ENCODE measurements at regions not wholly inside any gene's neighbourhood (a gene's known extent, or its start where the extent isn't known, plus 50 kb on each side); places are given as distances from the start of the nearest gene placed in this dataset.
"Not testable (repeated sequence)": the region's sequence is repeated elsewhere in the genome, so short reads cannot be mapped to it uniquely, and the experiment has no call there.

GRCh38 chr10:85139124-85139523 is 810.7 kb downstream of the CCSER2 start:
- H3K4me3 ChIP-seq (ENCODE audit: low read depth, low read length), result no peak overlapping the region
- DNase-seq (ENCODE audit: low read depth), result no peak
- H3K27me3 ChIP-seq (ENCODE audit: control insufficient read depth, insufficient read depth, low read length), result no peaks in the 10 kb centered on the region
- ChIA-PET CTCF (no interaction called here), POLR2A (no interaction called here)
- TF ChIP-seq CTCF (IDR thresholded peaks at IDR 0.05; ENCODE audit: insufficient read depth, low read depth, low read length), result no peak
- no peaks in the 10 kb centered on the region for H3K36me3 ChIP-seq (ENCODE audit: control insufficient read depth, insufficient read depth, low read length)

DNA sequence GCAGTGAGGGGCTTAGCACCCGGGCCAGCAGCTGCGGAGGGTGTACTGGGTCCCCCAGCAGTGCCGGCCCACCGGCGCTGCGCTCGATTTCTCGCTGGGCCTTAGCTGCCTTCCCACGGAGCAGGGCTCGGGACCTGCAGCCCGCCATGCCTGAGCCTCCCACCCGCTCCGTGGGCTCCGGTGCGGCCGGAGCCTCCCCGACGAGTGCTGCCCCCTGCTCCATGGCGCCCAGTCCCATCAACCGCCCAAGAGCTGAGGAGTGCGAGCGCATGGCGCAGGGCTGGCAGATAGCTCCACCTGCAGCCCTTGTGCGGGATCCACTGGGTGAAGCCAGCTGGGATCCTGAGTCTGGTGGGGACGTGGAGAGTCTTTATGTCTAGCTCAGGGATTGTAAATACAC is 813.1 kb downstream of the CCSER2 start:
- H3K27me3 ChIP-seq (ENCODE audit: control insufficient read depth, insufficient read depth, low read length); H3K36me3 ChIP-seq (ENCODE audit: control insufficient read depth, insufficient read depth, low read length); H3K4me3 ChIP-seq (ENCODE audit: low read depth, low read length); DNase-seq (ENCODE audit: low read depth); CTCF ChIA-PET; POLR2A ChIA-PET: not testable (repeated sequence)

DNA sequence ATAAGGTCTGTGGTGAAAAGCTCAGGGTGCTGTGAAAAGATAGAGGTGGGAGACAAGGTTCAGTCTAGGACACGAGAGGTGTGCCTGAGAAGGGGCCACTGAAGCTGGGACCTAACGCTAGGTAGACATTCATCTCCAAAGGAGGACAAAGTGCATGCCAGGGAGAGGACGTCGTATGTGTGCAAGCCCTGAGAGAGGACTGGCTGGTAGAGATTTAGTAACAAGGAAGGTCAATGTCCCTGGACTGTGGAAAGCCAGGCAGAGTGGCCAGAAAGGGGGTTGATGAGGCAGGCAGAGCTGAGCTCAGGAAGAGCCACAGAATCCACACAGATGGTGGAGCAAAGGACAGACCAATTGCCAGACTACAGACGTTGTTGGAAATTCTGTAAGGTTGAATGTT is 817.6 kb downstream of the CCSER2 start:
- POLR2A ChIA-PET, result no interaction called here

GRCh38 chr10:85147346-85148250 is 819.2 kb downstream of the CCSER2 start:
- DNase-seq (ENCODE audit: low read depth), result no peak

More for the DNA sequence above, 817.6 kb downstream of the CCSER2 start:
- Histone ChIP-seq H3K27me3 (ENCODE audit: control insufficient read depth, insufficient read depth, low read length) (no peaks in the 10 kb centered on the region), H3K36me3 (ENCODE audit: control insufficient read depth, insufficient read depth, low read length) (no peaks in the 10 kb centered on the region), H3K4me3 (ENCODE audit: low read depth, low read length) (no peak overlapping the region)
- no peak for DNase-seq (ENCODE audit: low read depth)
- CTCF ChIA-PET, result interaction anchor here (1.4 kb wide), 1 partner anchor 10 kb away, joined by 3 read pairs; no protein-coding TSS in a partner anchor
- no peak for TF ChIP-seq CTCF (IDR thresholded peaks at IDR 0.05; ENCODE audit: insufficient read depth, low read depth, low read length)

DNA sequence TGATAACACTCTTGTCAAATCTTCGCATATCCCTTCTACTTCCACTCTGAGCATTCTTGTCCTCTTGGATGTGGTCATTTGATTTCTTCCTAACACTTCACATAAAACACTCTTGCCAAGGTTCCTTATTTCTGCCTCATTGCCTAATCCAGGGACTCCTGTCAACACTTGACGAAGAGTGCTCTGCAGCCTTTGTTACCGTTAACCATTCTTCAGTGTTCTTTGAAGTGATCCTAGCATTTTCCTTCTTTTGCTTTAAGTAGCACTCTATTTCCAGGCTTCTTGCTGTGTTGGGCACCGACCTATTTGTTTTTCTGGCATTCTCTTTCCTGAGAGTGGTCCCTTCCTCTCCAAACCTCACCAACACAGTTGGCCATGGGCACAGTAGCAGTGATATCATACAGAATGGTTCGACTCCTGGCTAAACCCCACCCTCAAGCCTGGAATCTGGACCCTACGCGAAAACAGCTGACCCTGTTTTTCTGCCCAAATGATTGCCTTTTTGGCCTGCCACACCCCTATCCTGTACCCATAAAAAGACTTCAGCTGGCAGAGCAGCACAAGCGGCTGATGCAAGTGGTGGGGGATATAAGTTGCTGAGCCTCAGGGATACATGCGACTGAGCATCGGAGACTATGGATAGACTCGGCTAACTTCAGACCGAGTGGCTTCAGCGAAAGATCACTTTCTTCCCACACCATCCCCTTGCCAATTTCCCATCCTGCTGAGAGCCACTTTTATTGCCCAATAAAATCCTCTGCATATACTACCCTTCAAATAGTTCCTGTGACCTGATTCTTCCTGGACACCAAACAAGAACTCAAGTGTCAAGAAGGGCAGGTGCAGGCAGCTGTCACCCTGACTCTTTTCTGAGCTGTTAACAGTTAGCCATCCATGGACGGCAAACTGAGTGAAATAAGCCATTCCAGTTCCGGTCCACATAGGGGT is 820.6 kb downstream of the CCSER2 start:
- Histone ChIP-seq H3K36me3 (ENCODE audit: control insufficient read depth, insufficient read depth, low read length) (no peaks in the 10 kb centered on the region), H3K4me3 (ENCODE audit: low read depth, low read length) (no peak overlapping the region), H3K27me3 (ENCODE audit: control insufficient read depth, insufficient read depth, low read length) (no peaks in the 10 kb centered on the region)
- DNase-seq (ENCODE audit: low read depth), result no peak
- POLR2A ChIA-PET, result no interaction called here
- CTCF ChIA-PET, result no interaction called here
- TF ChIP-seq CTCF (IDR thresholded peaks at IDR 0.05; ENCODE audit: insufficient read depth, low read depth, low read length), result no peak

More at GRCh38 chr10:85147346-85148250, 819.2 kb downstream of the CCSER2 start:
- Histone ChIP-seq H3K4me3 (ENCODE audit: low read depth, low read length) (no peak overlapping the region), H3K27me3 (ENCODE audit: control insufficient read depth, insufficient read depth, low read length) (no peaks in the 10 kb centered on the region), H3K36me3 (ENCODE audit: control insufficient read depth, insufficient read depth, low read length) (no peaks in the 10 kb centered on the region)
- ChIA-PET POLR2A (no interaction called here), CTCF (no interaction called here)
- TF ChIP-seq CTCF (IDR thresholded peaks at IDR 0.05; ENCODE audit: insufficient read depth, low read depth, low read length), result no peak
